ENCODE measurements at regions not wholly inside any gene's neighbourhood (a gene's known extent, or its start where the extent isn't known, plus 50 kb on each side); places are given as distances from the start of the nearest gene placed in this dataset.

DNA sequence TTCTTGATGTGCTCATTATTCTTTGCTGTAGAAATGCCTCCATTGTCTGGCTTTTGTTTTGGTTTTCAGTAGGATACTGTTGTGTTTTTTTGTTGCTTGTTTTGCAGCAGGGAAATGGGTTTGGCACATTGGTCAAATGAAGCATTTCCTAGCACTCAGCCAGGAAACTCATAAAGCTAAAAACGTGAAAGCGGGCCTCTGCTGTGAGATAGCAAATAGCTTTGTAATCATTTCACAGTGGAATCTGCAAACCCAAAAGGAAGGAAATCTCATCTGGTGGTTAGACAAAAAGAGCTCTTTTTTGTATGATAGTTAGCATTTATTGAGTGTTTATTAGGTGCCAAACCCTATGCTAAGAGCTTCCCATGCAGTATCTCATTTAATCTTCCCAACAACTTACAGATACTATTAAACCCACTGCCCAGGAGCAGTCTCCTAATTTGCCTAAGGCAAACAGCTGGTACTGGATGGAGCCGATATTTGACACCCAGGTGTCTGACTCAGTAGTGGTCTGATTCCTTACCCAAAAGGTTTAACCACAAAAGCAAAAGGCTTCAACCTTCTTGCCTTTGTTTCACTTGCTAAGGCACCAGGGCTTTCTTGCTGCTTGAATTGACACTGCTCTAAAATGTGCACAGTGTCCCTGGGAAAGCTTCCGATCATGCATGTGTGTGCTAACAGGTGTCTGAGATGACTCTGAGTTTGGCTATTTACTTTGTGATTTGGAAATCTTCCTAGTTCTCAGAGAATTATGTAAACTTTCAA lies 527.9 kb upstream of the MDFIC2 start:
- Histone ChIP-seq H3F3A (ENCODE audit: insufficient read depth) (no peaks in the 10 kb centered on the region), H3K9me3 (ENCODE audit: insufficient read depth, low read length) (no peaks in the 10 kb centered on the region), H3K4me3 (ENCODE audit: insufficient read depth, low read length, poor library complexity, severe bottlenecking) (no peak overlapping the region), H4K20me1 (ENCODE audit: low read depth, low read length) (no peaks in the 10 kb centered on the region), H3K27ac (ENCODE audit: low read depth, low read length) (no peak overlapping the region), H2AFZ (ENCODE audit: low read depth, low read length, severe bottlenecking) (no peak overlapping the region), H3K27me3 (ENCODE audit: low read length) (no peaks in the 10 kb centered on the region), H3K4me2 (ENCODE audit: low read depth, low read length, poor library complexity, severe bottlenecking) (no peak overlapping the region), H3K79me2 (ENCODE audit: insufficient read depth, low read length) (no peaks in the 10 kb centered on the region), H3K9me2 (replicated peaks; ENCODE audit: insufficient read depth, low read length) (no peaks in the 10 kb centered on the region), H3K36me3 (ENCODE audit: low read length) (no peaks in the 10 kb centered on the region), H3K9ac (ENCODE audit: low read length) (no peak overlapping the region)
- no peak for TF ChIP-seq EZH2phosphoT487 (conservative IDR thresholded peaks at IDR 0.05; ENCODE audit: low read length)
- TF ChIP-seq, protein P1, sequence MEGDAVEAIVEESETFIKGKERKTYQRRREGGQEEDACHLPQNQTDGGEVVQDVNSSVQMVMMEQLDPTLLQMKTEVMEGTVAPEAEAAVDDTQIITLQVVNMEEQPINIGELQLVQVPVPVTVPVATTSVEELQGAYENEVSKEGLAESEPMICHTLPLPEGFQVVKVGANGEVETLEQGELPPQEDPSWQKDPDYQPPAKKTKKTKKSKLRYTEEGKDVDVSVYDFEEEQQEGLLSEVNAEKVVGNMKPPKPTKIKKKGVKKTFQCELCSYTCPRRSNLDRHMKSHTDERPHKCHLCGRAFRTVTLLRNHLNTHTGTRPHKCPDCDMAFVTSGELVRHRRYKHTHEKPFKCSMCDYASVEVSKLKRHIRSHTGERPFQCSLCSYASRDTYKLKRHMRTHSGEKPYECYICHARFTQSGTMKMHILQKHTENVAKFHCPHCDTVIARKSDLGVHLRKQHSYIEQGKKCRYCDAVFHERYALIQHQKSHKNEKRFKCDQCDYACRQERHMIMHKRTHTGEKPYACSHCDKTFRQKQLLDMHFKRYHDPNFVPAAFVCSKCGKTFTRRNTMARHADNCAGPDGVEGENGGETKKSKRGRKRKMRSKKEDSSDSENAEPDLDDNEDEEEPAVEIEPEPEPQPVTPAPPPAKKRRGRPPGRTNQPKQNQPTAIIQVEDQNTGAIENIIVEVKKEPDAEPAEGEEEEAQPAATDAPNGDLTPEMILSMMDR (IDR thresholded peaks at IDR 0.05; ENCODE audit: insufficient read depth, low read length, poor library complexity, severe bottlenecking) = no peak

DNA sequence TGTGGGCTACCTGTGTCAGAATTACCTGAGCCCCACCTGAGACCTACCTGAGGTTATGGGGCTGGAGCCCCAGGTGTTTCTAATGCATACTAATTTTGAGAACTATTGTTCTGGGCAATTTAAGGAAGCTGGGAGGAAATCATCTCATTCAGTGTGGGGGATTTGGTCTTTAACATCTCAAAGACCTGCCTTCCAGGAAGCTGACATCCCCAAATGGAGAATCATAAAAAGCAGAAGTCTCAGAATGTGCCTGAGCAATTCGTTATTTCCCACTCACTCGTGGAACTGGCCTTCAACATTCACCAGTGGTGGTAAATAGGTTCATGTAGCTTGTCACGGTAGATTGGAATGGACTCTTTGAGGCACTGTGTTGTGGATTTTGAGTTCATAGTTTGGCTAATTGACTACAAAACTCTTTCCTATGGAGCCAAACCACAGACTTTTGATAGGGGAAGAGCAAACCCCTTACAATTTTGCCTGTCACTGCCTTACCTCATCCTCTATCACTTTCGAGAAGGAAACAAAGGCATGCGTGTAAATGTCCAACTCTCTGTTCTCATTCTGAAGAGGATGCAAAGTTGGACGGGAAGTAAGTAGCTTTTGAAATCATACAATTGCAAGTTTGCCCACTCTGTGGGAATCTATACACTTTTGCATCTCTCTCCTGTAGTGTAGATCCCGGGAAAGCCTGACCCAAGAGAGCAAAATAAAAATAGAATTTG lies 521.0 kb upstream of the MDFIC2 start:
- Histone ChIP-seq H3K4me2 (ENCODE audit: low read depth, low read length, poor library complexity, severe bottlenecking) (no peak overlapping the region), H3K4me3 (ENCODE audit: insufficient read depth, low read length, poor library complexity, severe bottlenecking) (no peak overlapping the region), H2AFZ (ENCODE audit: low read depth, low read length, severe bottlenecking) (no peak overlapping the region)

DNA sequence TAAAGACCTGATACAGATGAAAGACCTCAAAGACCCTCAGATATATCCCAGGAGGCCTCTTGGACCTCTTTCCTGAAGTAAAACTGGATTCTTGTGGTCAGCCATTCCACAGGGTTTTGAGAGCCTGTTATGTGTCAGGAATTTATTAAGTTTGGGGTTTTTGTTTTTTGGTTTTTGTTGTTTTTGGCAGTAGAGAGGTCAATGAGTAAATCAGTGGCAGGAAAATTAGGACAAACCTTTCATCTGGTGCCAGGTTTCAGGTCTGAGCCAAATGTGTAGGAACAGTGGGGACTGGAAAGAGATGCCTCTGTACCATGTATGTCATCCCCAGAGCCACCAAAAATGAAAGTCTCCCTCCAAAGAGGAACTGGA lies 520.4 kb upstream of the MDFIC2 start:
- TF ChIP-seq EZH2phosphoT487 (conservative IDR thresholded peaks at IDR 0.05; ENCODE audit: low read length) = no peak
- TF ChIP-seq, protein P1 (IDR thresholded peaks at IDR 0.05; ENCODE audit: insufficient read depth, low read length, poor library complexity, severe bottlenecking) = no peak
- no peak overlapping the region for H3K27ac ChIP-seq (ENCODE audit: low read depth, low read length)
- H3K9me2 ChIP-seq (replicated peaks; ENCODE audit: insufficient read depth, low read length) = no peaks in the 10 kb centered on the region
- no peaks in the 10 kb centered on the region for H3K79me2 ChIP-seq (ENCODE audit: insufficient read depth, low read length)
- H4K20me1 ChIP-seq (ENCODE audit: low read depth, low read length) = no peaks in the 10 kb centered on the region
- no peak overlapping the region for H2AFZ ChIP-seq (ENCODE audit: low read depth, low read length, severe bottlenecking)
- H3F3A ChIP-seq (ENCODE audit: insufficient read depth) = no peaks in the 10 kb centered on the region
- H3K27me3 ChIP-seq (ENCODE audit: low read length) = no peaks in the 10 kb centered on the region
- no peak overlapping the region for H3K4me3 ChIP-seq (ENCODE audit: insufficient read depth, low read length, poor library complexity, severe bottlenecking)
- H3K36me3 ChIP-seq (ENCODE audit: low read length) = no peaks in the 10 kb centered on the region
- H3K4me2 ChIP-seq (ENCODE audit: low read depth, low read length, poor library complexity, severe bottlenecking) = no peak overlapping the region
- H3K9me3 ChIP-seq (ENCODE audit: insufficient read depth, low read length) = no peaks in the 10 kb centered on the region
- H3K9ac ChIP-seq (ENCODE audit: low read length) = no peak overlapping the region

More for the DNA sequence above, 521.0 kb upstream of the MDFIC2 start:
- TF ChIP-seq EZH2phosphoT487 (conservative IDR thresholded peaks at IDR 0.05; ENCODE audit: low read length) = no peak
- no peaks in the 10 kb centered on the region for H4K20me1 ChIP-seq (ENCODE audit: low read depth, low read length)
- H3K27me3 ChIP-seq (ENCODE audit: low read length) = no peaks in the 10 kb centered on the region
- H3K27ac ChIP-seq (ENCODE audit: low read depth, low read length) = no peak overlapping the region
- H3K9ac ChIP-seq (ENCODE audit: low read length) = no peak overlapping the region
- no peaks in the 10 kb centered on the region for H3K36me3 ChIP-seq (ENCODE audit: low read length)
- H3F3A ChIP-seq (ENCODE audit: insufficient read depth) = no peaks in the 10 kb centered on the region
- H3K9me3 ChIP-seq (ENCODE audit: insufficient read depth, low read length) = no peaks in the 10 kb centered on the region
- no peaks in the 10 kb centered on the region for H3K9me2 ChIP-seq (replicated peaks; ENCODE audit: insufficient read depth, low read length)
- no peaks in the 10 kb centered on the region for H3K79me2 ChIP-seq (ENCODE audit: insufficient read depth, low read length)

Data from SU-DHL-6 (cell line).